Left hindlimb (tissue), 1 donor: ENCODE measurements at regions not wholly inside any gene's neighbourhood (a gene's known extent, or its start where the extent isn't known, plus 50 kb on each side); places are given as distances from the start of the nearest gene placed in this dataset.
"Not testable (repeated sequence)": the region's sequence is repeated elsewhere in the genome, so short reads cannot be mapped to it uniquely, and the experiment has no call there.

Source experiments
- DNase-seq: peaks from one replicate; pipeline ENCODE4 v3.0.0-alpha.2; 2018

GRCh38 chr6:138667408-138667807 is 106.2 kb upstream of the CCDC28A start:
- no peak for DNase-seq

- DNase-seq = no peak
Measured at GRCh38 chr6:138671351-138671750, 102.2 kb upstream of the CCDC28A start.

DNA sequence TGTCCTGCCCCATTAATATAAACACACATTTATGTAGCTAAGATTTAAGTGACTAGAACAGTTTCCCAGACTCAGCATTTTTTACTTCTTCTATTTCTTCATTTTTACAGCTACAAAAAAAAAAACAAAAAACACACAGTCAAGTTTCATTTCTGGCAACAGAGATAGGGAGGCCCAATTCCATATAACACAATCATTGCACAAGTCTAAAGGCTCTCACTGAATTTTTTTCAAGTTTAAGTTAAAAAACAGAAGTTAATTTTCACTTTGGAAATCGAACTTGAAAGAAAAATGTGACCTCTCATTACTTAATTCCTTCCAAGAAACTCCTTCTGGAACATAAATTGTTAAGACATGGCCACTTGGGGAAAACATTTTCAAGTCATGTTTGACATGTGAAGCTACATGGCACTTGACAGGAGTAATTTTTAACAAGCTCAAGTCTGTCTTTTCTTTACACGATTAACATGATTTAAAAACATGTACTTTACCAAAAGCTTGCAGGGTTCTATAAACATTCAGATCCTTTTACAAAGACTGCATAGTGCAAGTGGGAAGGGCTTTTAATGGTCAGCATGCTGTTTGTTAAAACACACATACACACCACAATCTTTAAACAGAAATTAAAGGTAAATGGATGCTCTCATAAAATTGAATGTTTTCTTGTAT is 100.1 kb upstream of the CCDC28A start:
- DNase-seq = no peak

DNA sequence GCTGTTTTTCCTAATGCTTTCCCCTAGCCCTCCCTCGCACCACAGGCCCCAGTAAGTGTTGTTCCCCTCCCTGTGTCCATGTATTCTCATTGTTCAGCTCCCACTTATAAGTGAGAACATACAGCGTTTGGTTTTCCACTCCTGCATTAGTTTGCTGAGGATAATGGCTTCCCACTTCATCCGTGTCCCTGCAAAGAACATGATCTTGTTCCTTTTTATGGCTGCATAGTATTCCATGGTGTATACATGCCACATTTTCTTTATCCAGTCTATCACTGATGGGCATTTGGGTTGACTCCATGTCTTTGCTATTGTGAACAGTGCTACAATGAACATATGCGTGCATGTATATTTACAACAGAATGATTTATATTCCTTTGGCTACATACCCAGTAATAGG is 99.1 kb upstream of the CCDC28A start:
- not testable (repeated sequence) for DNase-seq

DNA sequence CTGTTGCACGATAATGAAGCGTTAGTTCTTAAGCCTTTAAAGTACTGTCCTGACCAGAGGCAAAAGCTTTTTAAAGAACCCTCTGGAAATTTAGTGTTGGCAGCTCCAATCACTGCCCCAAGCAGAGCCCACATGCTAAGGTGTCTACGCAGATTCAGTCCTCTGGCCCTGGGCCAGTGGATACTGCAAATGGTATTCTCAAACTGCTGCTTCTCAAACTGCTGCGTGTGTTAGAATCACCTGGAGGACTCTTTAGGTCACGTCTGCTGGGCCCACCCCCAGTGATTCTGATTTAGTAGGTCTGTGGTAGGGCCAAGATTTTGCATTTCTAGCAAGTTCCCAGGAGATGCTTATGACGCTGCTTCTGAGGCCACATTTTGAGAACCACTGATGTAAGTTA is 96.0 kb upstream of the CCDC28A start:
- no peak for DNase-seq

DNA sequence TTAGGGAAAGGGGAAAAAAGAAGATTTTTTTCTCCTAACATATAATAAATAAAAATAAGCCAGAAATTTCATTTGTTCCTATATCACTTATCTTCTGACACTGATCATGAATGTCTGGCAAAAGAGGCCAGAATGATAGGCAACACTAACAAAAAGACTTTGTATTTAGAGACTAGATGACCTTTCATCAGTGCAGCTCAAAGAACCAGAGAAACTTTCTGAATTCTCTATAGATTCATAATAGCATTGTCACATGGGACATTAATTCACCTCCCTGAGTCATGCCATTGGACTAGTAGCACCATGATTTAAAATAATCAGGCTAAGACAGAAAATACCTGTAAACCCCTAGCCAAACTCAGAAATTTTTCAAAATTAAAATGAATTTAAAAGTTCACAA is 95.4 kb upstream of the CCDC28A start:
- DNase-seq = no peak

- DNase-seq = no peak
Measured at GRCh38 chr6:138680085-138680484, 93.5 kb upstream of the CCDC28A start.

DNA sequence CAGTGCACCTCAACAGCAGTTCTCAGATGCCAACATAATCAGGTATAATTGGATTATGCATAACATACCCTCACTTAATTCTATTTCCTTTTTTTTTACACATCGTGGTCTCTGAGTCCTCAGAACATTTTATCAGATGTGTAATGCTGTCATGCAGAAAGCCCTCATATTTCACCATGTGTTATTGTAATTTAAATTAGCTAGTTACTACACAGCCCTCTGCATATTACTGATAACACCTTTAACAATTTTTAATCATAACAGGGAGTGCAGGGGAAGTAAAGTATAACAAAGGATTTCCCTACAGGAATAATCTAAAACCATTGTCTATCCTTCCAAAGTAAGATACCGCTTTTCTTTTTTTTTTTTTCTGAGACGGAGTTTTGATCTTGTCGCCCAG is 91.9 kb upstream of the CCDC28A start:
- no peak for DNase-seq

DNA sequence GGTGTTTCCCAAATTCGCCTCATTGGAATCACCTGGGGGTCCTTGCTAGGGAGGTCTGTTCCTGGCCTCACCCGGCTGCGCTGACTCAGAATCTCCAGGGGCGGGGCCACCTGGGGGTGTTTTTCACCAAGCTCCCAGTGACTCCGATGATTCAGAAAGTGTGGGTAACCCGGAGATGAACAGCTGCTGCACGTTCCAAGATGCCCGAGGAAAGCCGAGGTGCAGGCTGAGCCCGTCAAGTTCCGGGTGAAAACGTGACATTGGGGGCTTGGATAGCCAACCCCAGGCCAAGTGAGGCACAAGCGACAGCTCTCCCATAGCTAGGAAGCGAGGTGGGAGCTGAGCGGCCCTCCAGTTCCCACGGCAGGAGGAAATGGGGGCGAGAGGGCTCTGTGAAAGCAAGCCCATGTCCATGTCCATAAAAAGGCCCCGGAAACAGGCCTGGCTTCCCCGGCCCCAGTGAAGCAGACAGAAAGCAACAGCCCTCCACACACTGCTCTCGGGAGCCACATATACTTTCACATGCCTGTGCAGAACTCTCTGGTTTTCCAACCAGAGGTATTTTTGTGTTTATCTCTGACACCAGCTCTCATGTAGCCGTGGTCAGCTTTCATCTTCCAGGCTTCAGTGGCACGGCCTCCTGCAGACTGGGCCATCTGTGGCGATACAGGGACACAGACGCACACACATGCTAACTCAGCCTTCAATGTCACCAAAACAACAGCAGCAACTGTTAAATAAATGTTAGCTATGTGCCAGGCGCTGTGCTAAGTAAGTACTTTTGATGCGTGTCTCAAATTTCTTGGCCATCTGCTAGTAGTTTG is 90.7 kb upstream of the CCDC28A start:
- no peak for DNase-seq

- DNase-seq = no peak
Measured at GRCh38 chr6:138685257-138685656, 88.3 kb upstream of the CCDC28A start.

DNA sequence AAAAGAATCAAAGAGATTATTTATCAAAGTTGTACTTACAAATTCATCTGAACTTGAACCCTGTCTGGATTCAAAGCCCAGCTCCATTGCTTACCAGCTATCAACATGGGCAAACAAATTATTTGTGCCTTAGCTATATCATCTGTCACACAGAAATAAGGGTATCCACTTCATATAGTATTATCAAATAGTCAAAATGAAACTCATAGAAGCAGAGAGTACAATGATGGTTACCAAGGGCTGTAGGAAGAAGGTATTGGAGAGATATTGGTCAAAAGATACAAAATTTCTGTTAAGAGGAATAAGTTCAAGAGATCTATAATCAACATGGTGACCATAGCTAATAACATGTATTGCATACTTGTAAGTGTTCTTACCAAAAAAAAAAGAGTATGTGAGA is 87.8 kb upstream of the CCDC28A start:
- DNase-seq = no peak

GRCh38 chr6:138688580-138688979 is 85.0 kb upstream of the CCDC28A start:
- DNase-seq = no peak

DNA sequence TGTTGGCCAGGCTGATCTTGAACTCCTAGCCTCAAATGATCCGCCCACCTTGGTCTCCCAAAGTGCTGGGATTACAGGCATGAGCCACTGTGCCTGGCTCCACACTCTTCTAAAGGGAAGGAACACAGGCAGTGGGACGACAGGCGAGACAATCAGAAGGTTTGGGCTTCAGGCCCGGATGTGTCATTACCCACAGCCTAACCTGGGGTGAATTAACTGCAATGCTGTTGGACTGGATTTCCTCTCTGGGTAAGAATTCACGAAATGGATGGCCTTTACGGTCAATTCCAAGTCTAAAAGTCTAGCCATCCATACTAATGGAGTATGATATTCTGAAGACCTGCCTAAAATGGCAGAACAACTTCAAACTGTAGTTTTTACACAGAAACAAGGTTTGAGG is 83.7 kb upstream of the CCDC28A start:
- no peak for DNase-seq

DNA sequence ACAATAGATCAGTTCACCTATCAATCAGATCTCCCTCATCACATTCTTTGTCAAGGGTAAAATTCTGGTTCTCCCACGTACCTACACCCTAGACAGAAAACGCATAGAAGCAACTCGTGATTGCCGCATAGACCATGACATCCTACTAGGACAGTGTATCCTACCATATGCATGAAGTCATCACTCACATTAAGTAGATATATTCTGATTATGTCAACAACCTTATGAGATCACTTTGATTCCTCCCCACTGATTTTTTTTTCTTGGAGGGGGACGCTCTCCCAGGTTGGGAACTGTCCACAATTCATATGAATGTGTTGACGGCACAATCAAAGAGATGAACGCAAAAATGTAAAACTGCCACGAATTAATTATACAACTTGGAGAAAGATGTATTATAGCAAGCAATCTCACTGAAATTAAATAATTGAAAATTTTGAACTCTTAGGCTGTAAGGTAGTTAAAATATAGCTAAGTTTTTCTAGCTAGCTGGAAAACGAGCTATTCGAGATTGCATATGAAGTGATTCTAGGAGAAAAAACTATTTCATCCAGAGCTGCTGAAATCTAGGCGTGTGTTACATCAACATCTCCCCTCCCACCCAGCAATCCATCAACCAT is 82.5 kb upstream of the CCDC28A start:
- no peak for DNase-seq

DNA sequence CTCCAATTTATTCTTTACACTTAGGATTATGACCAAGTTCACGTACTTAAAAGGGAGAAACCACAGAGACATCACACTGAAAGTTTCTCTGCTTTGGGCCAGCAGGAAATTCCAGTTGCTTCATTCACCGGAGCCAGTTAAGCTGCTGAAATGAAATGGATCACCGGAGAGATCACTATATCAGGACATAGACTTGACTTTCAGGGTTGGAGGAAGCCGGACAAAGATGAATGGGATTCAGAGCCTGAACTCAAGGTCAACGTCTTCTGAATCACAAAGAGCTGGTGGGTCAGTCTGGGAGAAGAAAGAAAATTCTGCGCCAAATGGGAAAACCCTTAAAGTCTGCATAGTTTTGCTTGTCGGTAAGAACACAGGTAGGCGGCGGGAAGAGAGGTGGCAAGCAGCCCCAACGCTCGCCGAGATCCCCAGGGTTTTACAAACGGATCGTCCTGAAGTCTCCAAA is 81.9 kb upstream of the CCDC28A start:
- no peak for DNase-seq

GRCh38 chr6:138692058-138692977 is 81.3 kb upstream of the CCDC28A start:
- DNase-seq = peak; percentile 82

DNA sequence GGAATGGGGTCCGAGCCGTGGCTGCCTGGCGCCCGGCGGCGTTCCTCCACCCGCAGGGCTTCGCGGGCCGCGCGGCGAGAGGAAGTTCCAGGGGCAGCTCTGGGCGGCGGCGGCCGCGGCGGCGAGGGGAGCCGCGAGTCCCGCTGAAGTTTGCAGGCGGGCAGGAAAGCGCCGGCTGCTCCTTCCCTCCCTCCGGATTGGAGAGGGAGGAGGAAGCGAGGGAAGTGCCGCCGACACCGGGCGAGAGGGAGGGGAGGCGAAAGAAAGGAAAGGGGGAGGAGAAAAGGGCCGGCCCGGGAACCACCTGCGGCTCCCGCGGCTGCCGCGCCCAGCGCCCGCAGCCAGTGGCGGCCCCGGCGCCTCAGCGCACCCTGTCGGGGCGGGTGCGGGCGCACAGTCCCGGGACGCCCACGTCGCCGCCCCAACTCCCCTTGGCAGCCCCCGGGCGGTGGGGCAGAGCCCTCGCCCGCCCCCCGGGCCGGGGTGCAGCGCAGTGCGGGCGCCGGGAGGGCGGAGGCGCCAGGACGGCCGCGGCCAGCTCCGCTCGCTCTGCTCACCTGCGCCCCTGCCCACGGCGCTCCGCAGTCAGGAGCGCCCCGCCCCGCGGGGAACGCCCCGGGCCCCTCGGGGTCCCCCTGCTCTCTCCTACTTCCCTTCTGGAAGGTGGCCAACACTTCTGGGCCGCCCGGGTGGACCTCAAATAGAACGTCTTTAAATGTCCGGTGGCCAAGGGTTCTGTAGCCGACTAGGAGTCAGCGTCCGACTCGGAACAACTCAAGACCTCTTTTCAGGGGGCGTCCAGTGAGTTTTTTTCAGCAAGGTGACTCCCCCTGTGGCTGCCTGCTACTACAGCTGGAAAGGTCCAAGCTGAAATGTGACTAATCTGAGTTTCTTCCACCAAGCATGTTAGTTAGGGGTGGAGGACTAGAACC is 80.3 kb upstream of the CCDC28A start:
- peak; percentile 77 for DNase-seq

GRCh38 chr6:138695193-138695592 is 78.4 kb upstream of the CCDC28A start:
- no peak for DNase-seq

DNA sequence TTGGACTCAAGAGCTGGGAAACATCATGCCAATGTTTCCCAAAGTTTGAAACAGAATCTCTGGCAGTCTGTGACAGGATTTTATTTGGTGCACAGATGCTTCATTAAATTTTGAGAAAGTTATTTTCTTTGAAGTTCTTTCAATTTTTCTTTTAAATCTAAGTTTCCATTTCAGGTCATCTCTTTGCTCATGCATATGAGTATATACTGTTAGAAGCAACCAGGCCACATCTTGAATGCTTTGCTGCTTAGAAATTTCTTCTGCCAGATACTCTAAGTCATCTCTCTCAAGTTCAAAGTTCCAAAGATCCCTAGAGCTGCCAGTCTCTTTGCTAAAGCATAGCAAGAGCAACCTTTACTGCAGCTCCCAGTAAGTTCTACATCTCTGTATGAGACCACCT is 59.1 kb upstream of the CCDC28A start:
- DNase-seq = no peak

- DNase-seq = no peak
Measured at GRCh38 chr6:138716013-138716412, 57.6 kb upstream of the CCDC28A start.

DNA sequence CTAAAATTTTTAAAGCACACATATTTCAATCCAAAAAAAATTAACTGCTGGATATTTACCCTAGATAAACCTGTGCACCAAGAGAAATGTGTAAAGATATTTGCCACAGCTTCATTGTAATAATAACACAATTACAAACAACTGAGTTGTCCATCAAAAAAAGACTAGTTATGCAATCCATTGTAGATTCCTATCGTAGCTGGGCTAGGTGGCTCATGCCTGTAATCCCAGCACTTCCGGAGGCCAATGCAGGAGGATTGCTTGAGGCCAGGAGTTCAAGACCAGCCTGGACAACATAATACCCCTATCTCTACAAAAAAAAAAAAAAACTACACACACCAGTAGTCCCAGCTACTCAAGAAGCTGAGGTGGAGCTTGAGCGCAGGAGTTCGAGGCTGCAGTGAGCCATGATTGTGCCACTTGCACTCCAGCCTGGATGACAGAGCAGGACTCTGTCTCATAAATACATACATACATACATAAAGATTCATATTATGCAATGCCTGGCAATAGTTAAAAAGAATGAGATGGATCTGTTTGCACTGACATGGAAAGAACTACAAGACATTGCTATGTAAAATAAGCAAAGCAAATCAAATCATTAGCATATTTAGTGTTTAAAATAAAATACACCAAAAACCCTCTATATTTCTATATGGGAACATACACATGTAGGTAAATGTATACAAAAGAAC is 56.5 kb upstream of the CCDC28A start:
- no peak for DNase-seq
